Anterior cingulate cortex (tissue), 58 donors: ENCODE measurements at regions not wholly inside any gene's neighbourhood (a gene's known extent, or its start where the extent isn't known, plus 50 kb on each side); places are given as distances from the start of the nearest gene placed in this dataset.
A peak's percentile ranks its signal among the peaks of the same experiment; 100 is the strongest.

Experiments
- DNase-seq, 58 donors: peaks; one replicate each; lab custom pipeline; 2025; lab: John Stamatoyannopoulos, UW

DNA sequence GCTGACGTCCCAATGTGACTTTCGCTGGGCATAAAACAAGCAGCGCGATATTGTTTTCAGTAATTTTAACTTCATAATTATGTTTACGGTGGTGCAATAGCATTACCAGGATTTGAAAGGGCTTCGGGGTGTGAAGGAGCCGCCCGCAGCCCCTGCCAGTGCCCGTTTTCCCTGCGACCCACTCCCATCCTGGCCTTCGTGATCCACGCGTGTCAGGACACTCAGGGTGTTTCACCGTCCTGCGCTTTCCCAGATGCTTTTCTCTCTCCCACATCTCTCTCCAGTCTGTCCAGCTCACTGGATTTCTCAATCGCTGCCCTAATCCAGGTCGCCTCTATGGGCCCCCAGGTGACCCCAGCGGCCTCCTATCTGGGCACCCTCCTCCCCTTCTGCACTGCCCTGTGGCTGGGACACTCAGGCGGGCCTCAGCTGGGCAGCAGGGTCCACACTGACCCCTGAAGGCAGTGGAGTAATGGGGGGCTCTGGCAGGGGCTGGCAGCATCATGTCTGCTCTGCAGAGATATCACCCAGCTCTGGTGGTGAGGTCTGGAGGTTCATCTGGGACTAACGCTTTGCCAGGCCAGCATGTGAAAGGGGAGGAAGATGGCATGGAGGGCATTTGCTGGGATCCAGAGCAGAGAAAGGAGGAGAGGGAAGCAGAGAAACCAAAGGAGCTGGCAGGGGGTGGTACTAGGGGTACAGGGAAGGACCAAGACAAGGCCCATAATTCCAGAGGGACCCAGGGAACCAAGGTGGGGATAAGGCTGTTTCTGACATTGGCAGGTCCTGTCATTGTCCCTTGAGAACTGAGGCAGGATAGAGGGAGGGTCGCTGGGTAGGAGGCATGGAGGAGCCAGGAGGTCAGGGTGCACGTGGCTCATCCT is 622.8 kb downstream of the BRD1 start:
- DNase-seq, result no peak

DNA sequence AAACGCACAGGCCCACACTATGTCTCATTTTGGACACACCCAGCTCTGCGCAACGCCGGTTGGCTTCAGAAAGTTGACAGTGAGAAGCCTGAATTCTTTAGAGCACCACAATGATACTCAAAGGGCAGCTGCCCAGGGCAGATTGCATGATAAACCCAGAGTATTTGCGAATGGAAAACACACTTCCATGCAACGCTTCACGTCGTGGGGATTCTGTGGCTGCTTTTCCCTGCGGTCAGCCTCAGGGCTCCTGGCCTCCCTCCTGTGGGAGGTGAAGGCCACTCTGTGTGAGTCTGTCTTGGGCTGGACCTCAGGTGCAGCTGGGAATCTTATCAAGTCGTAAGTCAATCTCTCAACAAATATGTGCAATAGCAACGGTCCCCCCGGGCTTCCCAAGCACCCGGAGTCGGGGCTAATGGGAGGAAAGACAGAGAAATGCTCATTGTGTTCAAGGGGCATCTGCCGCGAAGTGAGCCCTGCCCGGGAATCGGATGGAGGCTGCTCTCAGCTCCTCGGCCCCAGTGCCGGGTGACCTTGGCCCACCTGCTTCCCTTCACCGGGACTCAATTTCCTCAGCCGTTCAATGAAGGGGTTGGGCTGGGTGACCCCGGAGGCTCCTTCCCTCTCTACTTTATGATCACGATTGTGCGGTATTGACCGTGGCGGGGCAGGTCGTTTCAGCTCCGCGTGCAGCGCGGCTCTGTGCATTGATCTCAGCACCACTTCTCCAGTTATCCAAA is 623.6 kb downstream of the BRD1 start:
- no peak for DNase-seq

- no peak for DNase-seq
Measured at GRCh38 chr22:49203091-49203858, 624.4 kb downstream of the BRD1 start.

- no peak for DNase-seq
Measured at GRCh38 chr22:49202226-49202625, 625.4 kb downstream of the BRD1 start.

DNA sequence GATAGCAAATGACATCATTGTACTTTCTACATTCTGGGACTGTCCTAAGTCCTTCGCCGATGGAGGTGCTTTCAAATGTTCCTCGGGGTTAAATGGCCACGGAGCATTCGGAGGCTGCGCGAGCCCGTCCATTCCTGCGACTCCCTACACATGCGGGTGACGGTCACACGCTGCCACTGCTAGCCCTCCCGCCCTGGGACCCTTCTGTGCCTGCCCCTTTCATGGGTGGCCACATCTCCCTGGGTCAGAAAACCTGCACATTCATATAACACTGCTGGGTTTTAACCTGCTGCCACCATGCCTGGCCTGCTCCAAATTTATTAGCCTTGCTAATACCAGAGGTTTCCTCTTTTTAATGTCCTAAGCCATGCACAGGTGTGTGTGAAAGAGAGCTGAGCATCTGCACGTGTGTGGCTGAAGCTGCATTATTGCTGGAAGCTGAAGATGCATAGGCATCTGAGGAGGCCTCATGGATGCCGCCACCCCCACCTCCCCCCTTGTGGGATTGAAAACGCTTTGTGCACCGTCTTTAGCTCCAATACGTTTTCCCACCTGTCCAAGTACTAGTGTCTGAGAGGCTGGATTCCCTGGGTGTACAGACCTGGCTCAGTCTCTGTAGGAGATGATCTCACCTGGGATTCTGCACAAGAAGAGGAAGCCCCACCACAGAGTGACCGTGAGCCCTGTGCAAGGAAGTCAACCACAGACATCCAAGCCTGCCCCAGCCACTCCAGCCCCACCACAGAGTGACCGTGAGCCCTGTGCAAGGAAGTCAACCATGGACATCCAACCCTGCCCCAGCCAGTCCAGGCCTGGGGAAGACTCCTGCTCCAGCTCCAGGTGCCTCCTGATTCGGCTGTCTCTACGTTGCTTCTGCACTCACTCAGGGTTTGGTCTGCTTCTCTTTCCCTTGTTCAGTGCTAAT is 626.4 kb downstream of the BRD1 start:
- no peak for DNase-seq

GRCh38 chr22:49199224-49199623 is 628.4 kb downstream of the BRD1 start:
- DNase-seq, result no peak

DNA sequence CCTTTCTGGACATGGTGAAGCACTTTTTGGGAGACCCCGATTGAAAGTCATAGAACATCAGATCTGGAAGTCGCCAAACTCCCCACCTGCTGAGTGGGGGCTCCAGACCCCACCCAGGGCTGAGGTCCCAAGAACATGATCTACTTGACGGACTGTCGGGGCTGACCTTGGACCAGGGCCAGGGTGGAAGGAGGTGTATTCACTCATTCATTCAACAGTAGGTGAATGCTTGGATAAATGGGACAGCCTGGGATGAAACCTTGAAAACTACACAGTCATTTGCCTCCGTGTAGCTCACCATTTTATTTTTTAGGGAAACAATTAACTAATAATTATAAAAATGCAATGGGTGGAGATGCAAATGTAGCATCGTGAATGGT is 629.0 kb downstream of the BRD1 start:
- no peak for DNase-seq

DNA sequence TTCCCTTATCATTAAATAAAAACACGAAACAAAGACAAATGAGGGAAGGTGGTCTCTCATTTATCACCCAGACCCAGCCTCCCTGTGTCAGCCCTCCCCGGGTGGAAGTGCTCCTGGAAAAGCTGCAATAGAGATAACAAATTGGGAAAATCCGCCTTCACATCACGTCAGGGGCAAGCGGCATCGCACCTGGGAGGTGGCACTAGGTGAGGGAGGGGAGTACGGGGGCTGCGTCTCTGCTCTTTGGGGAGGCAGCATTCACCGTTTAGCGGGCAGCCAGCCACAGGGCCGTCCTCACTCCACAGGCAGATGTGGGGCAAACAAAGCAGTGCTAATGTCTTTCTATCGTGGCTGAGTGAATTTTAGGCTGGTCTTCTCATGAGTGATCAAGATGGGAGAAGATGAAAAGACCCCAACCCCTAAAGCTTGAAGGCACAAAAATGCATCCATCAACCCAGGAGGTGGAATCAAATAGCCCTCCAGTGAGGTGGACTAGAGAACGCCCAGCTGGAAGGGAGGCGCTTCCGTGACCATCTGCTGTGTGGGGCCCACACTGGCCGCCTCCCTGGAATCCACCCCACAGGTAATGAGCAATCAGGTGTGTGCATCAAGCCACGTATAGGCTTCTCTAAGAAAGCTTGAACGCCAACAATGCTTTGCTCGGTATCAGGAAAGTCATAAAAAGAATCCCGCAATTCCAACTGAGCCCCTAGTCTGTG is 629.5 kb downstream of the BRD1 start:
- no peak for DNase-seq

- peak in 18 of 58 donors; percentile 6 to 60 (median 24) for DNase-seq
Measured at GRCh38 chr22:49197505-49197904, 630.2 kb downstream of the BRD1 start.

GRCh38 chr22:49196046-49196511 is 631.6 kb downstream of the BRD1 start:
- no peak for DNase-seq

DNA sequence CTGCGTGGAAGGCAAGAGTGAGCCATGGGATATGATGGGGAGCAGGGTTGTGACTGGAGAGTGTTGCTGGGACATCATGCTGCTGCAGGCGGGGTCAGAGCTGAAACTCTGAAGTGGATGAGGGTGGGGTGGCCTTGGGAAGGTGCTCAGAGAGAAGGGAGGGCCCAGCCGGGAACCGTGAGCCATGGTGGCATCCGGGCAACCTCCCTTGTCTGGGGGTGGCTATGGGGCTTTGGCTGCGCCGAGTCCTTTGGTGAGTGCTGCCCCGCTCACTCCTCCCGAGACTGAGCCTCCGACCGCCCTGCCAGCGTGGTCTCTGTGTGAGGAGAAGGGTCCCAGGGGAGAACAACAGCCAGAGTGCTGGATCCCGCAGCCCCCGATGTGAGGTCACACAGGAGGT is 632.0 kb downstream of the BRD1 start:
- no peak for DNase-seq

- no peak for DNase-seq
Measured at GRCh38 chr22:49193901-49194465, 633.7 kb downstream of the BRD1 start.

DNA sequence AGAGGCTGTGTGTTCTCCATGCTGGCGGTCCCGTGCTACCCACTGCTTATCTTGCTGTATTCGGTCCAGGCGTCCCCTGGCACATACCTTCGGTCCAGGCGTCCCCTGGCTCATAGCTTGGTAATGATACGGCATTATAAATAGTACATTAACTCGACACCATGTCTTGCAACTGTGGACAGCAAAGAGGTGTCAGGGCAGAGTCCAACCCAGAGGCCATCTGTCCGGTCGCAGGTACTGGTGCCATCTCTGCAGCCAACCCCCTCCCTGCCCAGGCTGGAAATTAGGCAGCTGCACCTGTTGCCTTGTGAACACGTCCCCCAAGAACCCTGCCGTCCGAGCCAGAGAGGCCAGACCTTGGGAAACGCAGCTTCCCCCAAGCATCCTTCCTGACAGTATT is 634.3 kb downstream of the BRD1 start:
- no peak for DNase-seq

DNA sequence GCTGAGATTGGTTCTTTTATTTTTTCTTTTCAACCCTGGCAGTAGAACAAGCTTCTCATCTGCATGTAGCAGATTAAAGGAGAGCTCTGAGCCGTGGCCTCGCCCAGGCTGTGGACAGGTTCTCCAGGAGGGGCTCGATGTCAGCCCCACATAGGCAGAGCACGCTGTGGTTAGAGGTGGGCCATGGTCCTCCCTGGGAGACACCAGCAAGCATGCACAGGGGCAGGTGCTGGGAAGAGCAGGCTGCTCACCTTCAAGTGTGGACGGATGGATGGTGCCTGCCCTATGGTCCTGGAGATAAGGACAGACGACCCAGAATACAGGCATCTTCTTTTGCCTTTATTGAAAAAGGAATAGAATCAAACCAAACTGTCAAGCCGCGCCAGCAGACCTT is 634.8 kb downstream of the BRD1 start:
- no peak for DNase-seq

DNA sequence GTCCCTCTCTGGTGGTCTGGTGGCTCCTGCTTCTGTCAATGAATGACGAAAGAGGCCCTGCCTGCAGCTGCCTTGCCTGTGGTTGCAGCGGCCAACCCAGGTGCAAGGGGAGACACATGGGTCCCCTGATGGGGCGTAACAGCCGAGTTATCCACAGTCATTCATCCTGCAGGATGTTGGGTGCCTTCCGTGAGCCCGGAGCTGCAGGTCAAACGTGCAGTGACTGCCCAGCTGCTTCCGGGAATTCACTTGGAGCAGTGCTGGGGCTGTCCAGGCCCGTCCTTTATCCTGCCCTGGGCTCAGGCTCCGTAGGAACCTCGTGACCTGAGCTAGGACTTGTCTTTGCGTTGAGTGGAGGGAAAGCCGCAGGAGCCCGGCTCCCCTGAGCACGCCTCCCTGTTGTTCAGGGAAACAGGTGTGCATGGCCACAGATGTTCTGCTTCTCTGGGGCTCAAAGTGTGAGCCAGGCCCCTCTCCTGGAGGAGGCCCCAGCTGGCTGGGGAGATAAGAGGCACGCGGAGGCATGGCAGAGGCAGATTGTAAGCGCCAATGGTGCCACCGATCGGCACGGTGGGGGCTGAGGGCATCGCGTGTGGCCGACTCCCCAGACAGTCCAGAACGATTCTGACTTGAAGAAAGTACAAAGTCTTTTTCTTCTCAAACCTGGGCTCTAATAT is 635.4 kb downstream of the BRD1 start:
- no peak for DNase-seq

- DNase-seq, result no peak
Measured at GRCh38 chr22:49191506-49191980, 636.1 kb downstream of the BRD1 start.

DNA sequence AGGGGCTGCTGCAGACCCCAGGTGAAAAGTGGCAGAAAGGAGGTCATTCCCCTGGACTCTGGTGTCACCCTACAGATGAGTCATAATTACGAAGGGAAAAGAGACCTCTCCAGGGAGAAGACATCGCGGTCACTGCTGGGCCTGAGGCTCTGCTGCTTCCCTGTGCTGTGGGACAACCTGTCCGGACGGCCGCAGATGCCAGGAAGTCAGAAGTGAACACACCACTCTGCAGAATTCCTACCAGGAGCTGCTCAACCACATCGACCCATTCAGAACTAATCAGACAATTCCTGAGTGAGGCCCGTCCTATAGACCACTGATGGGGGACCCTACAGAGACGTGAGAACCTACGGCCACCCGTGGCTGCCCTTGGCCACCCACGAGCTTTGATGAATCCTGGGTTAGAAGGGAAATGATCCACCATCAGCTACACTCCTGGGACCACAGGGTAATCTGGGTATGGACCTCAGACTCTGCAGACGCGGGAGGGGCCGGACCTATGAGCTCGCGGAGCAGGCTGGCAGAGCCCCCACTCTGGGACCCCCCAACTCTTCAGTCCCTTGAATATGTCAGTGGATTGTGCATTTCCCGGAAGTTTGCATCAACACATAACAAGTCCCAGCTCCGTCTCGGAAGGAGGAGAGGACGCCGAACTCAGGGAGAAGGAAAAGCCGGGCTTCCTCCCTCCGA is 636.7 kb downstream of the BRD1 start:
- DNase-seq, result no peak

DNA sequence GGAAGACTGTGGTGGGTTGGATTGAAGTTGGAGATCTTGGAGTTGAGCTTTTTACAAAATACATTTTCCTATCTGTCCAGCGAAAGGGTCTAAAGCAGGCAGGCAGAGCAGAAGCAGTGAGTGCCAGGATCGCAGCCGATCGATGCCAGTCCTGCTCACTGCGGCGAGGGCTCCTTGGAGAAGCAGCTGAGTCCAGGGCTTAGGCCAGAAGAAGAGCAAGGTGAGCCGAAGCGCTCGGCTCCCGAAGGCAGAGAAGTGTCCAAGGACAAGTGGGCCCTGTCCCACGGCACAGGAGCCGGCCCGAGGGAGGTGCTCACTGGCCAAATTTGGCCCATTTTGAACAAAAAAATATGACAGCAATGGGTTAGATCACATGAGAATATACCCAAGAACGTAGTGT is 637.8 kb downstream of the BRD1 start:
- no peak for DNase-seq
